OCI-LY3 (cell line): ENCODE measurements at regions not wholly inside any gene's neighbourhood (a gene's known extent, or its start where the extent isn't known, plus 50 kb on each side); places are given as distances from the start of the nearest gene placed in this dataset.

Experiments used
- H2AFZ ChIP-seq: fragments of 200-600, 300-600 bp; shearing (Covaris generic); 2 replicates; pipeline ENCODE4 v1.6.0; 2014; ENCODE audit warnings: antibody characterized with exemption, low read depth, low read length
- H3K27ac ChIP-seq: fragments of 200-600, 300-600 bp; sonication (generic); 2 replicates; pipeline ENCODE4 v1.5.1; 2014; ENCODE audit warnings: mild to moderate bottlenecking, low read length, moderate library complexity, mixed read lengths
- H3K27me3 ChIP-seq: fragments of 200-600, 300-600 bp; sonication (generic); 2 replicates; pipeline ENCODE4 v1.6.1; 2014; ENCODE audit warnings: low read depth, low read length, mixed read lengths
- H3K36me3 ChIP-seq: fragments of 200-600, 300-600 bp; sonication (generic); replicated peaks from 2 replicates; pipeline ENCODE3; 2014; ENCODE audit warnings: low read depth, low read length, mixed read lengths
- H3K4me1 ChIP-seq: fragments of 300-600, 200-600 bp; sonication (generic); 2 replicates; pipeline ENCODE4 v1.6.1; 2014; ENCODE audit warnings: low read length, mixed read lengths
- H3K4me2 ChIP-seq: fragments of 200-600, 300-600 bp; sonication (generic); 2 replicates; pipeline ENCODE4 v1.6.1; 2014; ENCODE audit warnings: low read length, mixed read lengths
- H3K4me3 ChIP-seq: fragments of 300-600, 200-600 bp; sonication (generic); 2 replicates; pipeline ENCODE4 v1.5.1; 2014; ENCODE audit warnings: antibody characterized with exemption, mild to moderate bottlenecking, low read length, moderate library complexity
- H3K79me2 ChIP-seq: fragments of 300-600, 200-600 bp; shearing (Covaris generic); 2 replicates; pipeline ENCODE4 v1.6.1; 2014; ENCODE audit warnings: mild to moderate bottlenecking, low read length, mixed read lengths
- H3K9ac ChIP-seq: fragments of 300-600, 200-600 bp; shearing (Covaris generic); 2 replicates; pipeline ENCODE4 v1.6.0; 2014; ENCODE audit warnings: mild to moderate bottlenecking, low read length, moderate library complexity
- H3K9me3 ChIP-seq: fragments of 200-600, 300-600 bp; shearing (Covaris generic); 2 replicates; pipeline ENCODE4 v1.6.1; 2014; ENCODE audit warnings: low read length, mixed read lengths; ENCODE audit not compliant: insufficient read depth
- H4K20me1 ChIP-seq: fragments of 200-600, 300-600 bp; sonication (generic); 2 replicates; pipeline ENCODE4 v1.6.1; 2016; ENCODE audit warnings: low read length, mixed read lengths; ENCODE audit not compliant: insufficient read depth
- CTCF ChIP-seq: fragments of 200-600, 300-600 bp; sonication (generic); IDR thresholded peaks from 2 replicates; pipeline ENCODE4 v1.5.1; 2014; ENCODE audit warnings: antibody characterized with exemption, low read length, low read depth
- EZH2phosphoT487 ChIP-seq: fragments of 200-600 bp; shearing (Covaris generic); IDR thresholded peaks from 2 replicates; pipeline ENCODE4 v1.6.1; 2018; ENCODE audit warnings: antibody characterized with exemption, mixed run types, low read depth

DNA sequence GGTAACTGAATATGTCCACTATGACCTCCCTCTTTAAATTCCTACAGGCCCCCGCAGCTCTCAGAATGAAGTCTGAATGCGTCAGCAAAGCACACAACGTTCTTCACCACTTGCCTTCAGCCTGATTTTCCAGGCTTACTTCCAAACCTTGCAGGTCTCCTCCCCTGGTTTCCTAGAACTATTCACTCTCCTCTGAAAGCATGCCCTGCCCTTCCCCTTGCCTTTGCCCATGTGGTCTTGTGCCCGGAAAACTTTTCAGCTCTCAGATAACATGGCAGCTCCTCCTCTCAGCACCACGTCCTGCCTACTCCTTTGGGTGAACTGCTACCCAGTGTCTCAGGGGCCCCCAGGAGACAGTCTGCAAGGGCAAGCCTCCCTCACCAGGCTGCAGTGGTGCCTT, 268.5 kb upstream of the LDB2 start:
- H4K20me1 ChIP-seq = no peaks in the 10 kb centered on the region
- no peaks in the 10 kb centered on the region for H3K36me3 ChIP-seq
- no peaks in the 10 kb centered on the region for H3K27me3 ChIP-seq
- H3K27ac ChIP-seq = no peak overlapping the region
- no peak for TF ChIP-seq EZH2phosphoT487
- TF ChIP-seq CTCF = no peak
- H3K4me3 ChIP-seq = no peak overlapping the region
- peaks cover 31% of the 10 kb centered on the region for H3K4me1 ChIP-seq
- no peaks in the 10 kb centered on the region for H3K9me3 ChIP-seq
- H3K79me2 ChIP-seq = no peaks in the 10 kb centered on the region
- no peak overlapping the region for H3K4me2 ChIP-seq
- no peak overlapping the region for H2AFZ ChIP-seq
- no peak overlapping the region for H3K9ac ChIP-seq

DNA sequence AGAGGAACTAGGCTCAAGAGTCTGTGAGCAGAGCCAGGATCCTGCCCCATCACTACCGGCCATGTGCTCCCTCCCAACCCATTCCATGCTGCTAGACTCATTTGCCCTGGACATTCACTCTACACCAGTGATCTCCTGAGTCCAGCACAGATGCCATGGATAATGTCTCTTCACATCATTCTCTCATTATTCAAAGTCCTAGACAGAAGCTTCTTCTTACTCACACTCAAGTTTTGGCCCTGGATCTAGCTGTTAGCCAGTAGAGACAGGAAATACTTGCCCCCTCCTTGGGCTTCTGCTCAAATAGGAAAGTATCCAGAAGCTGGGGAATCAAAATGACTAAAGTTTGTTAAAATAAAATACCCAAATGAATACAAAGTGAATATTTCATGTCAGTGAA, 266.8 kb upstream of the LDB2 start:
- Histone ChIP-seq H3K4me3 (no peak overlapping the region), H3K9ac (no peak overlapping the region), H3K79me2 (no peaks in the 10 kb centered on the region), H3K27me3 (no peaks in the 10 kb centered on the region), H2AFZ (no peak overlapping the region), H3K27ac (no peak overlapping the region), H3K36me3 (no peaks in the 10 kb centered on the region), H3K9me3 (no peaks in the 10 kb centered on the region), H3K4me2 (no peak overlapping the region), H3K4me1 (peaks cover 20% of the 10 kb centered on the region), H4K20me1 (no peaks in the 10 kb centered on the region)
- TF ChIP-seq CTCF = no peak
- no peak for TF ChIP-seq EZH2phosphoT487

DNA sequence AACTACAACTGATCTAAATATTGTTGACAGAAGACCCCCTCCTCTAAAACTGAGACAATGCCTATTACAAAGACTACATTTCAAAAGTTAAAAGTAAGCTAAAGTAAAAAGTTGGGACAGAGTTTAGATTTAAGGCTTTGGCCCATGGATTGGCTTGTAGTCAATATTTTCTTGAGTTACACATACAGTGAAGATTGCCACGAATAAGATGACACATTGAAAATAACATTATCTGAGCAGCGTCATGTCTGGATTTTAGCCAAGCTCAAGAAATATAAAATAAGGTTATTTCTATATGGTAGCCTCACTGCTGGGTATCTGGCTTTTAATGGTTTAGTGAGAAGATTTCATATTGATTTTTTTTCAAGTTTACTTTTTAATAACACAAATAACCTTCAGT, 266.2 kb upstream of the LDB2 start:
- Histone ChIP-seq H3K27me3 (no peaks in the 10 kb centered on the region), H3K79me2 (no peaks in the 10 kb centered on the region), H3K9ac (no peak overlapping the region), H3K36me3 (no peaks in the 10 kb centered on the region), H3K4me3 (no peak overlapping the region), H2AFZ (no peak overlapping the region), H3K4me2 (no peak overlapping the region), H3K4me1 (peaks cover 14% of the 10 kb centered on the region), H4K20me1 (no peaks in the 10 kb centered on the region), H3K27ac (no peak overlapping the region), H3K9me3 (no peaks in the 10 kb centered on the region)
- TF ChIP-seq CTCF = no peak
- no peak for TF ChIP-seq EZH2phosphoT487

- no peaks in the 10 kb centered on the region for H3K36me3 ChIP-seq
- peaks cover 1% of the 10 kb centered on the region; the same call in 1 of the 2 replicates for H3K4me1 ChIP-seq
- H3K4me3 ChIP-seq = no peak overlapping the region
- no peaks in the 10 kb centered on the region for H3K27me3 ChIP-seq
- H3K9ac ChIP-seq = no peak overlapping the region
- no peaks in the 10 kb centered on the region for H4K20me1 ChIP-seq
- no peak overlapping the region for H3K27ac ChIP-seq
- H2AFZ ChIP-seq = no peak overlapping the region
- TF ChIP-seq CTCF = no peak
- no peak for TF ChIP-seq EZH2phosphoT487
- no peaks in the 10 kb centered on the region for H3K9me3 ChIP-seq
- H3K79me2 ChIP-seq = no peaks in the 10 kb centered on the region
- H3K4me2 ChIP-seq = no peak overlapping the region
Observed at GRCh38 chr4:17163156-17163771, 264.8 kb upstream of the LDB2 start.
